GM19240 (cell line): ENCODE measurements at regions not wholly inside any gene's neighbourhood (a gene's known extent, or its start where the extent isn't known, plus 50 kb on each side); places are given as distances from the start of the nearest gene placed in this dataset.

ENCODE experiments used
- DNase-seq: peaks from one replicate; pipeline ENCODE4 v3.0.0; 2011; ENCODE audit warnings: low spot score; ENCODE audit not compliant: insufficient read length

GRCh38 chr2:64337314-64337713 is 116.6 kb upstream of the LGALSL start:
- no peak for DNase-seq

- no peak for DNase-seq
Measured at GRCh38 chr2:64338108-64338507, 115.9 kb upstream of the LGALSL start.

GRCh38 chr2:64338910-64339500 is 115.0 kb upstream of the LGALSL start:
- DNase-seq: no peak

- DNase-seq: no peak
Measured at GRCh38 chr2:64341461-64341860, 112.5 kb upstream of the LGALSL start.

GRCh38 chr2:64342195-64343099 is 111.5 kb upstream of the LGALSL start:
- no peak for DNase-seq

- no peak for DNase-seq
Measured at GRCh38 chr2:64344999-64345576, 108.9 kb upstream of the LGALSL start.

- no peak for DNase-seq
Measured at GRCh38 chr2:64345998-64346397, 108.0 kb upstream of the LGALSL start.

GRCh38 chr2:64348386-64349130 is 105.4 kb upstream of the LGALSL start:
- no peak for DNase-seq

- no peak for DNase-seq
Measured at GRCh38 chr2:64349131-64349530, 104.8 kb upstream of the LGALSL start.

- no peak for DNase-seq
Measured at GRCh38 chr2:64350996-64351395, 103.0 kb upstream of the LGALSL start.

GRCh38 chr2:64352292-64352691 is 101.7 kb upstream of the LGALSL start:
- DNase-seq: no peak

GRCh38 chr2:64354857-64355680 is 98.9 kb upstream of the LGALSL start:
- DNase-seq: no peak

- no peak for DNase-seq
Measured at GRCh38 chr2:64356906-64357305, 97.1 kb upstream of the LGALSL start.

GRCh38 chr2:64359171-64359891 is 94.6 kb upstream of the LGALSL start:
- DNase-seq: no peak

GRCh38 chr2:64359892-64360657 is 93.9 kb upstream of the LGALSL start:
- DNase-seq: peak; percentile 22

- DNase-seq: no peak
Measured at GRCh38 chr2:64361151-64361938, 92.6 kb upstream of the LGALSL start.

GRCh38 chr2:64362562-64363026 is 91.4 kb upstream of the LGALSL start:
- no peak for DNase-seq

- DNase-seq: no peak
Measured at GRCh38 chr2:64363140-64363539, 90.8 kb upstream of the LGALSL start.

GRCh38 chr2:64363848-64364247 is 90.1 kb upstream of the LGALSL start:
- DNase-seq: no peak
